ENCODE measurements at regions not wholly inside any gene's neighbourhood (a gene's known extent, or its start where the extent isn't known, plus 50 kb on each side); places are given as distances from the start of the nearest gene placed in this dataset.

DNA sequence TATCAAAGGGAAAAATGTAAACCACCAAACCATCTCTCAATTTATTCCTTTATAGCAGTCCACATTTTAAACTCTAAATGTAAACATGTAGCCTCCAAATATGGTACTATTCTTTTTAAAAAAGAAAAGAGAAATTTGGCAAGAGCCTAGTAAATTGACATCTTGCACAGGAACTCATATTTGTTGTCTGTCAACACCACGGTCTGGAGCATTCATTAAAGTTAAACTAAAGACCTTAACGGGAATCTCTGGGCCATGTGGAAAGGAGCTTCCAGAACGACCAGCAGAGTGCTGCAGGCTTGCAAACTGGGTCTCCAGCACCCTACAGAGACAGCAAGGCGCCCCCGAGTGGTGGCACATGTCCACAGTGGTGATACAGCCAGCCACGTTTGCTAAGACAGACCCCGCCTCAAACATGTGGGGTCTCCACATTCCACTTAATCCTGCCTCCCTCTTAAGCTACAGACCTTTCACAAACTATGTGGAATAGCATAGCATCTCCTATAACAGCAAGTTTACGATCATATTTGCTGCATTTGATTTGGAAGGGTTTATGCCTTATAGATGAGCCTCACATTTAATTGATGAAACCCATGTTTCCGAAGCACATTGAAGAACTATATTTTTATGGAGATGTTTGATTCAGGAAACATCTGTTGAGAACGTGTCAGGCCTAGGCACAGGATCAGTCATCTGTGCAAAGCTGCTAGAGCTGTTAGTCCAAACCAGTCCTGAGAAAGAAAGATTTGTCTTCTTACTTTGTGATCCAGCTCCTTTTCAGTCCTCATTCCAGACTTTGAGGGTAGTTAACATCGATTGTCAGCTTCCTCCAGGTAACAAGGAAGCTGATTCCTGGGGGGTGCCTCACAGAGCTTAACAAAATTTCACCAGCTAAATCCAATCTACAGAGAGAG lies 96.4 kb upstream of the BACE2 start:
- TF ChIP-seq, protein P1, sequence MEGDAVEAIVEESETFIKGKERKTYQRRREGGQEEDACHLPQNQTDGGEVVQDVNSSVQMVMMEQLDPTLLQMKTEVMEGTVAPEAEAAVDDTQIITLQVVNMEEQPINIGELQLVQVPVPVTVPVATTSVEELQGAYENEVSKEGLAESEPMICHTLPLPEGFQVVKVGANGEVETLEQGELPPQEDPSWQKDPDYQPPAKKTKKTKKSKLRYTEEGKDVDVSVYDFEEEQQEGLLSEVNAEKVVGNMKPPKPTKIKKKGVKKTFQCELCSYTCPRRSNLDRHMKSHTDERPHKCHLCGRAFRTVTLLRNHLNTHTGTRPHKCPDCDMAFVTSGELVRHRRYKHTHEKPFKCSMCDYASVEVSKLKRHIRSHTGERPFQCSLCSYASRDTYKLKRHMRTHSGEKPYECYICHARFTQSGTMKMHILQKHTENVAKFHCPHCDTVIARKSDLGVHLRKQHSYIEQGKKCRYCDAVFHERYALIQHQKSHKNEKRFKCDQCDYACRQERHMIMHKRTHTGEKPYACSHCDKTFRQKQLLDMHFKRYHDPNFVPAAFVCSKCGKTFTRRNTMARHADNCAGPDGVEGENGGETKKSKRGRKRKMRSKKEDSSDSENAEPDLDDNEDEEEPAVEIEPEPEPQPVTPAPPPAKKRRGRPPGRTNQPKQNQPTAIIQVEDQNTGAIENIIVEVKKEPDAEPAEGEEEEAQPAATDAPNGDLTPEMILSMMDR (IDR thresholded peaks at IDR 0.05) = no peak
- TF ChIP-seq POLR2A (IDR thresholded peaks at IDR 0.05; ENCODE audit: low read depth) (no peak), EP300 (IDR thresholded peaks at IDR 0.05) (no peak)
